MM.1S (cell line): ENCODE measurements at regions not wholly inside any gene's neighbourhood (a gene's known extent, or its start where the extent isn't known, plus 50 kb on each side); places are given as distances from the start of the nearest gene placed in this dataset.

Experiments used
- CTCF ChIP-seq: fragments of 300-600 bp; sonication (generic); IDR thresholded peaks from 2 replicates; pipeline ENCODE4 v1.5.1; 2016; ENCODE audit warnings: antibody characterized with exemption, low read length, mixed read lengths
- EZH2 ChIP-seq: fragments of 300-600 bp; sonication (generic); optimal IDR thresholded peaks from 2 replicates; pipeline ENCODE3; 2017; ENCODE audit warnings: low read depth, mild to moderate bottlenecking, antibody characterized with exemption, low read length, mixed read lengths
- EZH2phosphoT487 ChIP-seq: fragments of 300-600 bp; sonication (generic); IDR thresholded peaks from 2 replicates; pipeline ENCODE4 v1.6.1; 2018; ENCODE audit warnings: antibody characterized with exemption, low read length

- TF ChIP-seq CTCF (no peak), EZH2 (no peak), EZH2phosphoT487 (no peak)
Measured at GRCh38 chr12:115303723-115304309, 619.8 kb upstream of the TBX3 start.
